Heart right ventricle (tissue), 16 donors: ENCODE measurements at regions not wholly inside any gene's neighbourhood (a gene's known extent, or its start where the extent isn't known, plus 50 kb on each side); places are given as distances from the start of the nearest gene placed in this dataset.

ENCODE experiments used
- ATAC-seq, 8 donors: fragments of 200-7000 bp; cut with Tn5 transposase; one replicate each; pipeline ENCODE4 v1.9.1; 2020; ENCODE audit warnings: mild to moderate bottlenecking in 8 of 8, moderate library complexity in 8 of 8, moderate number of reproducible peaks in 1 of 8
- DNase-seq, 2 donors: peaks; one replicate each; pipeline ENCODE4 v3.0.0-alpha.2; 2020
- H3K27ac ChIP-seq, 10 donors: fragments of 200-600 bp; sonication (generic) in 2 of 10; one replicate each; pipeline versions ENCODE4 v1.5.0 to v1.8.0; 2020 to 2022; ENCODE audit warnings: mild to moderate bottlenecking in 3 of 10
- H3K27me3 ChIP-seq, 7 donors: fragments of 200-600 bp; one replicate each; pipeline ENCODE4 v1.8.0; 2021 to 2022; ENCODE audit warnings: mild to moderate bottlenecking in 2 of 7
- H3K36me3 ChIP-seq, 9 donors: fragments of 200-600 bp; sonication (generic) in 1 of 9; one replicate each; pipeline versions ENCODE4 v1.5.0 to v1.8.0; 2020 to 2022; ENCODE audit warnings: mild to moderate bottlenecking in 2 of 9
- H3K4me1 ChIP-seq, 9 donors: fragments of 200-600 bp; sonication (generic) in 1 of 9; one replicate each; pipeline versions ENCODE4 v1.5.0 to v1.8.0; 2020 to 2022; ENCODE audit warnings: mild to moderate bottlenecking in 4 of 9
- H3K4me3 ChIP-seq, 10 donors: fragments of 200-600 bp; sonication (generic) in 2 of 10; one replicate each; pipeline versions ENCODE4 v1.5.0 to v1.8.0; 2020 to 2022; ENCODE audit warnings: mild to moderate bottlenecking in 7 of 10, moderate library complexity in 2 of 10
- H3K9me3 ChIP-seq, 11 donors: fragments of 200-600 bp in 10 of 11; sonication (generic) in 2 of 11; one replicate each; pipeline versions ENCODE4 v1.5.0 to v1.8.0; 2013 to 2022; ENCODE audit warnings: mild to moderate bottlenecking in 2 of 11, control low read depth in 1 of 11, moderate library complexity in 1 of 11
- CTCF ChIP-seq, 9 donors: fragments of 200-600 bp; sonication (generic) in 2 of 9; IDR thresholded peaks; one replicate each; pipeline versions ENCODE4 v1.5.0 to v1.8.0; 2021 to 2022; ENCODE audit warnings: antibody characterized with exemption in 9 of 9, mild to moderate bottlenecking in 5 of 9, moderate library complexity in 1 of 9
- WGBS, 2 donors: extraction: QIAGEN DNeasy Blood & Tissue Kit; methylation state at CpG; one replicate each; pipeline ENCODE4 v1.1.7; 2013; ENCODE audit warnings: inconsistent platforms in 1 of 2; 5-methylcytosine and 5-hydroxymethylcytosine counted together
- intact Hi-C, 10 donors: fragments of 100-400 bp; cut with DNase I; formaldehyde crosslinking; loops; one replicate each; pipeline versions ENCODE4 v1.11.1 to v1.14.2; 2022
- donor health status: Arrhythmogenic right ventricular cardiomyopathy.
- donor health status: ischemic (EF 13 %, LVEDD 7.1; RV severe dilation, severe dysfunction).
- donor health status: healthy with polysubstance abuse.
- donor health status: DM: no; HTN: yes; CAD: no.
- donor health status: DM: no; HTN: no; CAD: no.
- donor health status: ischemic (EF 25% LVEDD 6.9; RV normal size, moderate dysfunction).
- donor health status: ischemic (EF 25% LVEDD 5.7; RV mildly dilated, moderate dysfunction).
- donor health status: healthy.
- donor health status: DM: yes; HTN: yes; CAD: no.
- donor health status: Ischemic cardiomyopathy.
- donor health status: ischemic (EF 35%, LVEDD 5.7; RV mildly dilated, moderate dysfunction).
- donor health status: nonischemic (EF 11% LVEDD 7.7; RV severe dilation, severe dysfunction).
- donor health status: DM: yes; HTN: yes; CAD: no.
- donor health status: PGD.
- donor health status: ischemic (EF 29% LVEDD 5.4; RV normal size, mild dysfunction).
- donor health status: nonischemic (EF 23%, LVEDD 6.1; RV moderate dilation, normal function).

GRCh38 chr2:22947741-22948140, 437.2 kb upstream of the KLHL29 start:
- intact Hi-C loops: no loop called here
- Histone ChIP-seq H3K36me3 (no peaks in the 10 kb centered on the region), H3K9me3 (no peaks in the 10 kb centered on the region), H3K4me3 (no peak overlapping the region), H3K4me1 (peaks cover 0 to 3% (median 0%) of the 10 kb centered on the region in 9 donors), H3K27ac (no peak overlapping the region), H3K27me3 (no peaks in the 10 kb centered on the region)
- no peak for ATAC-seq
- no peak for TF ChIP-seq CTCF (IDR thresholded peaks at IDR 0.05)
- DNase-seq: no peak
- WGBS, 2 donors: 84 to 88% methylated on average over 4 of the region's 4 CpGs

DNA sequence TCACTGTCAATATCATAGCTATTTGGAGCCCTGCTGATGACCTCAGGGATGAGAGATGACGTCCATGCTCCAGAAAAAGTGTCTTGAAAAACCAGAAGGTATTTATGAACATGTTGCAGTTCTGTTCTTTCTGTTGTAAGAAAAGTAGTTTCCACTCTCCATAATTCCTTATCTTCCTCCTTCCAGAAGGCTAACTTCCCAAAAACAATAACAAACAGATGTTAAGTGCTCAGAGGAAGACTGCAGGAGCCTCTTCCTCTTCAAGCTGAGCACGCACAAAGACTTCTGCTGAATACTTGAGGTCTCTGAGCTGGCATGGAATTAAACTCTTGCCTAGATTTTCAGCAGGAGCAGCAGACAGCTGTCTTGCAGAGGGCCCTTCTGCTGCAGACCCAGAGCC, 434.5 kb upstream of the KLHL29 start:
- intact Hi-C loops: no loop called here
- WGBS, 2 donors: 40 to 42% methylated on average over 2 of the region's 2 CpGs
- DNase-seq: no peak
- no peaks in the 10 kb centered on the region for H3K27me3 ChIP-seq
- no peaks in the 10 kb centered on the region for H3K9me3 ChIP-seq
- no peak for TF ChIP-seq CTCF (IDR thresholded peaks at IDR 0.05)
- no peak overlapping the region for H3K27ac ChIP-seq
- H3K4me1 ChIP-seq: no peaks in the 10 kb centered on the region
- H3K36me3 ChIP-seq: no peaks in the 10 kb centered on the region
- no peak for ATAC-seq
- H3K4me3 ChIP-seq: no peak overlapping the region

DNA sequence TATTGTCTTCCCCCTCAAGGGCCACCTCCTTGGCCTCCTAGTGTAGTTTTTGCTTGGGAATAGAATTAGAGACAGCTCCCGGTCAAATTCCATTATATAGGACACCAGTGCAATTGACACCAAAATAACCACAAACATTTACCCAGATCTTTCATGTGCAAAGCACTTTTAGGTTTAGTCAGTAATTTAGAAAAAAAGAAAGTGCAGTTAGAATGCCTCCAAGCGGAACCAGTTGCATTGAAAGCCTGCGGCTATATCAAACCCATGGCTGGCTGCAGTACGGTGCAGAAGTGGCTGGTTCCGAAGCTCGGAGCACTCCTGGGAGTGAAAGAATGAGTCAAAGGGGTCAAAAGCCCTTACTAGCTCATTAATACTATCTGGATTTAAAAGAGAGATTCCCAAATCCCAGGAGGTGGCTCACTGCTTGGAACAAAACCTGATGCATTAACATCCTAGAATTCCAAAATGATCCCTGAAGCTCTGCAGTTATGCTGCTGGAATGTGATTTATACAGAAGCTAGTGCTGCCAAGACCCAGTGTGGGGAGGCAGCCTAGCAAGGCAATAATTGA, 432.2 kb upstream of the KLHL29 start:
- TF ChIP-seq CTCF (IDR thresholded peaks at IDR 0.05): no peak
- intact Hi-C loops: no loop called here
- WGBS, 2 donors: 68 to 81% methylated on average over 6 of the region's 6 CpGs
- DNase-seq (no peak), ATAC-seq (no peak)
- no peak overlapping the region for H3K27ac ChIP-seq
- no peaks in the 10 kb centered on the region for H3K4me1 ChIP-seq
- H3K4me3 ChIP-seq: no peak overlapping the region
- no peaks in the 10 kb centered on the region for H3K36me3 ChIP-seq
- H3K9me3 ChIP-seq: no peaks in the 10 kb centered on the region
- no peaks in the 10 kb centered on the region for H3K27me3 ChIP-seq

DNA sequence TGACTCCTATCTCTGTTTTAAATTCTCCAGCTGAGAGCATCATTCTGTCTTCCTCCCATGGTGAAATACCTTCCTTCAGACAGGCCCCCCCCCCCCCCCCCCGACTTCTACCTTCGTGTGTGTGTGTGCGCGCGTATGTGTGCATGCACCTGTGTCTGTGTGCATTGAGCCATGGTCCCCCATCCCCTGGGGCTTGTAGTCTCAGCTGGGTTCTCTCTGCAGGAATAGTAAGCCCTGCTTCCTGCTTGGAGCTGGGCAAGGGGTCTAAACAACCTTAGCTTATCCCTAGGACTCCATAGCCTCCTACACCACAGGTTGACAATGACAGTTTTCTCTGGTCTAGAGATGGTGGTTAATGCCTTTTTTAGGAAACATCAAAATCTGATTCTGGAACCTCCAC, 427.5 kb upstream of the KLHL29 start:
- Histone ChIP-seq H3K4me3 (no peak overlapping the region), H3K27me3 (no peaks in the 10 kb centered on the region), H3K4me1 (no peaks in the 10 kb centered on the region), H3K27ac (no peak overlapping the region), H3K9me3 (no peaks in the 10 kb centered on the region), H3K36me3 (no peaks in the 10 kb centered on the region)
- WGBS, 2 donors: 88 to 90% methylated on average over 5 of the region's 5 CpGs
- intact Hi-C loops: no loop called here
- no peak for ATAC-seq
- no peak for TF ChIP-seq CTCF (IDR thresholded peaks at IDR 0.05)
- DNase-seq: no peak
